Activated naive CD4-positive, alpha-beta T cell treated with anti-CD3 and anti-CD28 coated beads, Interleukin-2, amount 50 U/mL, for 24 hours (primary cell): ENCODE measurements at regions not wholly inside any gene's neighbourhood (a gene's known extent, or its start where the extent isn't known, plus 50 kb on each side); places are given as distances from the start of the nearest gene placed in this dataset.

Experiments
- H3K27ac Mint-ChIP-seq: one replicate; pipeline ENCODE4 v1.8.0; 2021; ENCODE audit warnings: mild to moderate bottlenecking, mixed read lengths
- H3K27me3 Mint-ChIP-seq: one replicate; pipeline ENCODE4 v1.8.0; 2021; ENCODE audit warnings: mixed read lengths
- H3K36me3 Mint-ChIP-seq: one replicate; pipeline ENCODE4 v1.8.0; 2021; ENCODE audit warnings: mixed read lengths
- H3K4me1 Mint-ChIP-seq: one replicate; pipeline ENCODE4 v1.8.0; 2021; ENCODE audit warnings: mixed read lengths
- H3K4me3 Mint-ChIP-seq: one replicate; pipeline ENCODE4 v1.8.0; 2021; ENCODE audit warnings: mild to moderate bottlenecking, mixed read lengths
- H3K9me3 Mint-ChIP-seq: one replicate; pipeline ENCODE4 v1.8.0; 2021; ENCODE audit warnings: mixed read lengths

- peaks cover 5% of the 10 kb centered on the region for H3K27me3 Mint-ChIP-seq
- H3K27ac Mint-ChIP-seq, result no peak overlapping the region
- no peaks in the 10 kb centered on the region for H3K36me3 Mint-ChIP-seq
- peaks cover 8% of the 10 kb centered on the region for H3K9me3 Mint-ChIP-seq
- no peaks in the 10 kb centered on the region for H3K4me1 Mint-ChIP-seq
- no peak overlapping the region for H3K4me3 Mint-ChIP-seq
Observed at GRCh38 chr17:33444731-33445130, 151.6 kb upstream of the ASIC2 start.

- H3K27ac Mint-ChIP-seq, result no peak overlapping the region
- peaks cover 5% of the 10 kb centered on the region for H3K27me3 Mint-ChIP-seq
- H3K36me3 Mint-ChIP-seq, result no peaks in the 10 kb centered on the region
- no peak overlapping the region for H3K4me3 Mint-ChIP-seq
- H3K9me3 Mint-ChIP-seq, result peaks cover 14% of the 10 kb centered on the region
- no peaks in the 10 kb centered on the region for H3K4me1 Mint-ChIP-seq
Observed at GRCh38 chr17:33447090-33447489, 154.0 kb upstream of the ASIC2 start.

GRCh38 chr17:33451221-33451620, 158.1 kb upstream of the ASIC2 start:
- H3K4me1 Mint-ChIP-seq, result no peaks in the 10 kb centered on the region
- no peak overlapping the region for H3K4me3 Mint-ChIP-seq
- H3K9me3 Mint-ChIP-seq, result peaks cover 6% of the 10 kb centered on the region

GRCh38 chr17:33457477-33457876, 164.4 kb upstream of the ASIC2 start:
- H3K9me3 Mint-ChIP-seq, result no peaks in the 10 kb centered on the region
- no peak overlapping the region for H3K4me3 Mint-ChIP-seq
- H3K36me3 Mint-ChIP-seq, result no peaks in the 10 kb centered on the region
- H3K27me3 Mint-ChIP-seq, result peaks cover 1% of the 10 kb centered on the region
- no peaks in the 10 kb centered on the region for H3K4me1 Mint-ChIP-seq
- H3K27ac Mint-ChIP-seq, result no peak overlapping the region

More at GRCh38 chr17:33451221-33451620, 158.1 kb upstream of the ASIC2 start:
- H3K27ac Mint-ChIP-seq, result no peak overlapping the region
- H3K27me3 Mint-ChIP-seq, result peaks cover 1% of the 10 kb centered on the region
- H3K36me3 Mint-ChIP-seq, result no peaks in the 10 kb centered on the region

- Mint-ChIP-seq H3K4me1 (no peaks in the 10 kb centered on the region), H3K36me3 (no peaks in the 10 kb centered on the region), H3K4me3 (no peak overlapping the region), H3K27ac (no peak overlapping the region), H3K27me3 (peaks cover 4% of the 10 kb centered on the region), H3K9me3 (no peaks in the 10 kb centered on the region)
Observed at GRCh38 chr17:33459078-33459940, 166.2 kb upstream of the ASIC2 start.

GRCh38 chr17:33460781-33461450, 167.8 kb upstream of the ASIC2 start:
- peaks cover 5% of the 10 kb centered on the region for H3K27me3 Mint-ChIP-seq
- no peak overlapping the region for H3K27ac Mint-ChIP-seq
- no peaks in the 10 kb centered on the region for H3K4me1 Mint-ChIP-seq
- no peak overlapping the region for H3K4me3 Mint-ChIP-seq
- no peaks in the 10 kb centered on the region for H3K9me3 Mint-ChIP-seq
- H3K36me3 Mint-ChIP-seq, result no peaks in the 10 kb centered on the region

- Mint-ChIP-seq H3K27ac (no peak overlapping the region), H3K27me3 (peaks cover 5% of the 10 kb centered on the region), H3K4me3 (no peak overlapping the region), H3K36me3 (no peaks in the 10 kb centered on the region), H3K4me1 (no peaks in the 10 kb centered on the region), H3K9me3 (no peaks in the 10 kb centered on the region)
Observed at GRCh38 chr17:33463887-33464286, 170.8 kb upstream of the ASIC2 start.

GRCh38 chr17:33464669-33465280, 171.7 kb upstream of the ASIC2 start:
- Mint-ChIP-seq H3K27ac (no peak overlapping the region), H3K4me1 (no peaks in the 10 kb centered on the region), H3K27me3 (peaks cover 5% of the 10 kb centered on the region), H3K4me3 (no peak overlapping the region), H3K36me3 (no peaks in the 10 kb centered on the region), H3K9me3 (no peaks in the 10 kb centered on the region)

GRCh38 chr17:33469421-33469820, 176.3 kb upstream of the ASIC2 start:
- Mint-ChIP-seq H3K4me3 (no peak overlapping the region), H3K4me1 (no peaks in the 10 kb centered on the region), H3K9me3 (no peaks in the 10 kb centered on the region), H3K27me3 (peaks cover 7% of the 10 kb centered on the region), H3K27ac (no peak overlapping the region), H3K36me3 (no peaks in the 10 kb centered on the region)

GRCh38 chr17:33469911-33470310, 176.8 kb upstream of the ASIC2 start:
- H3K9me3 Mint-ChIP-seq, result no peaks in the 10 kb centered on the region
- peaks cover 7% of the 10 kb centered on the region for H3K27me3 Mint-ChIP-seq
- H3K36me3 Mint-ChIP-seq, result no peaks in the 10 kb centered on the region
- H3K4me1 Mint-ChIP-seq, result no peaks in the 10 kb centered on the region
- H3K4me3 Mint-ChIP-seq, result no peak overlapping the region
- H3K27ac Mint-ChIP-seq, result no peak overlapping the region

- Mint-ChIP-seq H3K27ac (no peak overlapping the region), H3K36me3 (no peaks in the 10 kb centered on the region), H3K9me3 (no peaks in the 10 kb centered on the region), H3K4me3 (no peak overlapping the region), H3K27me3 (peaks cover 7% of the 10 kb centered on the region), H3K4me1 (no peaks in the 10 kb centered on the region)
Observed at GRCh38 chr17:33473061-33473460, 180.0 kb upstream of the ASIC2 start.

GRCh38 chr17:33474789-33475188, 181.7 kb upstream of the ASIC2 start:
- Mint-ChIP-seq H3K27me3 (peaks cover 6% of the 10 kb centered on the region), H3K36me3 (no peaks in the 10 kb centered on the region), H3K9me3 (no peaks in the 10 kb centered on the region), H3K27ac (no peak overlapping the region), H3K4me1 (no peaks in the 10 kb centered on the region), H3K4me3 (no peak overlapping the region)

- H3K9me3 Mint-ChIP-seq, result no peaks in the 10 kb centered on the region
- no peaks in the 10 kb centered on the region for H3K36me3 Mint-ChIP-seq
- H3K4me1 Mint-ChIP-seq, result no peaks in the 10 kb centered on the region
- no peak overlapping the region for H3K4me3 Mint-ChIP-seq
- peaks cover 5% of the 10 kb centered on the region for H3K27me3 Mint-ChIP-seq
- no peak overlapping the region for H3K27ac Mint-ChIP-seq
Observed at GRCh38 chr17:33475594-33475993, 182.5 kb upstream of the ASIC2 start.

- no peaks in the 10 kb centered on the region for H3K9me3 Mint-ChIP-seq
- no peak overlapping the region for H3K27ac Mint-ChIP-seq
- H3K4me3 Mint-ChIP-seq, result no peak overlapping the region
- H3K4me1 Mint-ChIP-seq, result no peaks in the 10 kb centered on the region
- peaks cover 1% of the 10 kb centered on the region for H3K27me3 Mint-ChIP-seq
- no peaks in the 10 kb centered on the region for H3K36me3 Mint-ChIP-seq
Observed at GRCh38 chr17:33481652-33482051, 188.6 kb upstream of the ASIC2 start.

GRCh38 chr17:33482636-33483035, 189.5 kb upstream of the ASIC2 start:
- H3K9me3 Mint-ChIP-seq, result no peaks in the 10 kb centered on the region
- no peaks in the 10 kb centered on the region for H3K36me3 Mint-ChIP-seq
- H3K27me3 Mint-ChIP-seq, result no peaks in the 10 kb centered on the region
- H3K4me3 Mint-ChIP-seq, result no peak overlapping the region
- H3K4me1 Mint-ChIP-seq, result no peaks in the 10 kb centered on the region
- H3K27ac Mint-ChIP-seq, result no peak overlapping the region

GRCh38 chr17:33484559-33484958, 191.5 kb upstream of the ASIC2 start:
- Mint-ChIP-seq H3K4me1 (no peaks in the 10 kb centered on the region), H3K27me3 (no peaks in the 10 kb centered on the region), H3K27ac (no peak overlapping the region), H3K4me3 (no peak overlapping the region), H3K36me3 (no peaks in the 10 kb centered on the region), H3K9me3 (no peaks in the 10 kb centered on the region)
